Nephron progenitor cell (in vitro differentiated cells): ENCODE measurements at regions not wholly inside any gene's neighbourhood (a gene's known extent, or its start where the extent isn't known, plus 50 kb on each side); places are given as distances from the start of the nearest gene placed in this dataset.

ENCODE experiments used
- DNase-seq: peaks from one replicate; pipeline ENCODE4 v3.0.0; 2021
- H3K27ac Mint-ChIP-seq: 2 replicates; pipeline ENCODE4 v1.8.0; 2021; ENCODE audit warnings: mild to moderate bottlenecking, moderate library complexity, mixed read lengths
- H3K27me3 Mint-ChIP-seq: 2 replicates; pipeline ENCODE4 v1.8.0; 2021; ENCODE audit warnings: mild to moderate bottlenecking, low read depth, mixed read lengths; ENCODE audit not compliant: poor library complexity
- H3K36me3 Mint-ChIP-seq: 2 replicates; pipeline ENCODE4 v1.8.0; 2021; ENCODE audit warnings: low read depth, mixed read lengths
- H3K4me1 Mint-ChIP-seq: 2 replicates; pipeline ENCODE4 v1.8.0; 2021; ENCODE audit warnings: mixed read lengths
- H3K4me3 Mint-ChIP-seq: 2 replicates; pipeline ENCODE4 v1.8.0; 2021; ENCODE audit warnings: mild to moderate bottlenecking, moderate library complexity, mixed read lengths
- H3K9me3 Mint-ChIP-seq: 2 replicates; pipeline ENCODE4 v1.8.0; 2021; ENCODE audit warnings: mild to moderate bottlenecking, moderate library complexity, mixed read lengths
- CTCF ChIP-seq: fragments of 200-600 bp; sonication (generic); IDR thresholded peaks from 2 replicates; pipeline ENCODE4 v1.5.0; 2021; ENCODE audit warnings: antibody characterized with exemption

- Mint-ChIP-seq H3K27ac (no peak overlapping the region), H3K4me3 (no peak overlapping the region), H3K36me3 (peaks cover 4% of the 10 kb centered on the region), H3K4me1 (no peaks in the 10 kb centered on the region), H3K9me3 (peaks cover 17% of the 10 kb centered on the region), H3K27me3 (peaks cover 15% of the 10 kb centered on the region)
- no peak for TF ChIP-seq CTCF
- no peak for DNase-seq
These were observed 151.3 kb upstream of the MAP3K1 start for GRCh38 chr5:56664025-56664424.

GRCh38 chr5:56663523-56663922 is 151.8 kb upstream of the MAP3K1 start:
- H3K27ac Mint-ChIP-seq, result no peak overlapping the region
- H3K27me3 Mint-ChIP-seq, result peaks cover 15% of the 10 kb centered on the region
- no peak for TF ChIP-seq CTCF
- no peak overlapping the region for H3K4me3 Mint-ChIP-seq
- peaks cover 4% of the 10 kb centered on the region for H3K36me3 Mint-ChIP-seq
- H3K9me3 Mint-ChIP-seq, result peaks cover 17% of the 10 kb centered on the region
- no peaks in the 10 kb centered on the region for H3K4me1 Mint-ChIP-seq
- DNase-seq, result no peak

GRCh38 chr5:56662893-56663292 is 152.5 kb upstream of the MAP3K1 start:
- Mint-ChIP-seq H3K9me3 (peaks cover 17% of the 10 kb centered on the region), H3K4me3 (no peak overlapping the region), H3K36me3 (peaks cover 4% of the 10 kb centered on the region), H3K4me1 (no peaks in the 10 kb centered on the region), H3K27ac (no peak overlapping the region), H3K27me3 (peaks cover 15% of the 10 kb centered on the region)
- DNase-seq, result no peak
- no peak for TF ChIP-seq CTCF

GRCh38 chr5:56659971-56660370 is 155.4 kb upstream of the MAP3K1 start:
- Mint-ChIP-seq H3K4me3 (no peak overlapping the region), H3K27ac (no peak overlapping the region), H3K4me1 (peaks cover 7% of the 10 kb centered on the region), H3K27me3 (peaks cover 27% of the 10 kb centered on the region), H3K9me3 (peaks cover under 1% of the 10 kb centered on the region), H3K36me3 (no peaks in the 10 kb centered on the region)
- no peak for TF ChIP-seq CTCF
- no peak for DNase-seq

GRCh38 chr5:56658972-56659371 is 156.4 kb upstream of the MAP3K1 start:
- no peaks in the 10 kb centered on the region for H3K36me3 Mint-ChIP-seq
- H3K27me3 Mint-ChIP-seq, result peaks cover 30% of the 10 kb centered on the region
- H3K27ac Mint-ChIP-seq, result no peak overlapping the region
- peaks cover 7% of the 10 kb centered on the region for H3K4me1 Mint-ChIP-seq
- no peak overlapping the region for H3K4me3 Mint-ChIP-seq
- H3K9me3 Mint-ChIP-seq, result no peaks in the 10 kb centered on the region
- no peak for DNase-seq
- TF ChIP-seq CTCF, result no peak

- Mint-ChIP-seq H3K27ac (no peak overlapping the region), H3K9me3 (no peaks in the 10 kb centered on the region), H3K27me3 (peaks cover 24% of the 10 kb centered on the region), H3K36me3 (no peaks in the 10 kb centered on the region), H3K4me1 (peaks cover 7% of the 10 kb centered on the region), H3K4me3 (no peak overlapping the region)
- no peak for TF ChIP-seq CTCF
- DNase-seq, result no peak
These were observed 158.3 kb upstream of the MAP3K1 start for GRCh38 chr5:56656846-56657726.
